Peyer's patch (tissue), 4 donors: ENCODE measurements at regions not wholly inside any gene's neighbourhood (a gene's known extent, or its start where the extent isn't known, plus 50 kb on each side); places are given as distances from the start of the nearest gene placed in this dataset.

Source experiments
- DNase-seq, 3 donors: peaks; one replicate each; pipeline ENCODE4 v3.0.0-alpha.2; 2017 to 2019
- H3K27ac ChIP-seq, 4 donors: fragments of 200-600 bp; sonication (generic); one replicate each; pipeline ENCODE4 v1.5.1; 2016 to 2019
- H3K27me3 ChIP-seq, 2 donors: fragments of 200-600 bp; sonication (generic); one replicate each; pipeline ENCODE4 v1.5.1; 2019
- H3K36me3 ChIP-seq, 3 donors: fragments of 200-600 bp; sonication (generic); one replicate each; pipeline ENCODE4 v1.5.1; 2016 to 2019
- H3K4me1 ChIP-seq, 4 donors: fragments of 200-600 bp; sonication (generic); one replicate each; pipeline ENCODE4 v1.5.1; 2016 to 2019
- H3K4me3 ChIP-seq, 4 donors: fragments of 200-600 bp; sonication (generic); 1 replicate in 3 of 4; 2 replicates in 1 of 4; pipeline ENCODE4 v1.5.1; 2016 to 2019; ENCODE audit warnings: mild to moderate bottlenecking in 1 of 4
- H3K9me3 ChIP-seq, 4 donors: fragments of 200-600 bp; sonication (generic); one replicate each; pipeline ENCODE4 v1.5.1; 2016 to 2019; ENCODE audit warnings: mild to moderate bottlenecking in 1 of 4
- POLR2A ChIP-seq, 2 donors: fragments of 450-650 bp; IDR thresholded peaks; one replicate each; pipeline ENCODE4 v1.5.1; 2017; ENCODE audit warnings: antibody characterized with exemption in 2 of 2, mild to moderate bottlenecking in 2 of 2, moderate library complexity in 2 of 2
- TF ChIP-seq, protein P1 (sequence below), 6 experiments: fragments of 450-650 bp in 4 of 6; fragments of 200-600 bp in 2 of 6; sonication (generic) in 1 of 6; IDR thresholded peaks; one replicate each; pipeline ENCODE4 v1.5.1; 2017 to 2019; ENCODE audit warnings: antibody characterized with exemption in 6 of 6, mild to moderate bottlenecking in 3 of 6, moderate library complexity in 1 of 6

GRCh38 chr7:137078781-137079180 is 210.3 kb downstream of the CHRM2 start:
- TF ChIP-seq, protein P1, sequence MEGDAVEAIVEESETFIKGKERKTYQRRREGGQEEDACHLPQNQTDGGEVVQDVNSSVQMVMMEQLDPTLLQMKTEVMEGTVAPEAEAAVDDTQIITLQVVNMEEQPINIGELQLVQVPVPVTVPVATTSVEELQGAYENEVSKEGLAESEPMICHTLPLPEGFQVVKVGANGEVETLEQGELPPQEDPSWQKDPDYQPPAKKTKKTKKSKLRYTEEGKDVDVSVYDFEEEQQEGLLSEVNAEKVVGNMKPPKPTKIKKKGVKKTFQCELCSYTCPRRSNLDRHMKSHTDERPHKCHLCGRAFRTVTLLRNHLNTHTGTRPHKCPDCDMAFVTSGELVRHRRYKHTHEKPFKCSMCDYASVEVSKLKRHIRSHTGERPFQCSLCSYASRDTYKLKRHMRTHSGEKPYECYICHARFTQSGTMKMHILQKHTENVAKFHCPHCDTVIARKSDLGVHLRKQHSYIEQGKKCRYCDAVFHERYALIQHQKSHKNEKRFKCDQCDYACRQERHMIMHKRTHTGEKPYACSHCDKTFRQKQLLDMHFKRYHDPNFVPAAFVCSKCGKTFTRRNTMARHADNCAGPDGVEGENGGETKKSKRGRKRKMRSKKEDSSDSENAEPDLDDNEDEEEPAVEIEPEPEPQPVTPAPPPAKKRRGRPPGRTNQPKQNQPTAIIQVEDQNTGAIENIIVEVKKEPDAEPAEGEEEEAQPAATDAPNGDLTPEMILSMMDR (IDR thresholded peaks at IDR 0.05), result no peak
- TF ChIP-seq POLR2A (IDR thresholded peaks at IDR 0.05), result no peak
- Histone ChIP-seq H3K9me3 (no peaks in the 10 kb centered on the region), H3K27me3 (no peaks in the 10 kb centered on the region), H3K4me1 (no peaks in the 10 kb centered on the region), H3K36me3 (no peaks in the 10 kb centered on the region), H3K4me3 (no peak overlapping the region), H3K27ac (no peak overlapping the region)
- DNase-seq, result no peak

- H3K36me3 ChIP-seq, result no peaks in the 10 kb centered on the region
- no peak for DNase-seq
- no peaks in the 10 kb centered on the region for H3K9me3 ChIP-seq
- H3K27ac ChIP-seq, result no peak overlapping the region
- no peak overlapping the region for H3K4me3 ChIP-seq
- no peaks in the 10 kb centered on the region for H3K4me1 ChIP-seq
- no peak for TF ChIP-seq POLR2A (IDR thresholded peaks at IDR 0.05)
- TF ChIP-seq, protein P1 (IDR thresholded peaks at IDR 0.05), result no peak
- H3K27me3 ChIP-seq, result no peaks in the 10 kb centered on the region
Measured at GRCh38 chr7:137074391-137075030, 206.1 kb downstream of the CHRM2 start.

GRCh38 chr7:137073571-137074325 is 205.3 kb downstream of the CHRM2 start:
- Histone ChIP-seq H3K4me1 (no peaks in the 10 kb centered on the region), H3K27ac (no peak overlapping the region), H3K27me3 (no peaks in the 10 kb centered on the region), H3K36me3 (no peaks in the 10 kb centered on the region), H3K4me3 (no peak overlapping the region), H3K9me3 (no peaks in the 10 kb centered on the region)
- TF ChIP-seq POLR2A (IDR thresholded peaks at IDR 0.05), result no peak
- TF ChIP-seq, protein P1 (IDR thresholded peaks at IDR 0.05), result no peak
- DNase-seq, result no peak
